ENCODE measurements at regions not wholly inside any gene's neighbourhood (a gene's known extent, or its start where the extent isn't known, plus 50 kb on each side); places are given as distances from the start of the nearest gene placed in this dataset.

- BruUV-seq (replicated peaks) = no TSS peak
- no peak overlapping the region for H3K27ac ChIP-seq (ENCODE audit: low read depth, low read length, poor library complexity, severe bottlenecking)
- DNase-seq (ENCODE audit: low spot score) = no peak
- H3K27me3 ChIP-seq (replicated peaks; ENCODE audit: insufficient read depth, low read depth, low read length, poor library complexity) = peaks cover 88% of the 10 kb centered on the region
- CTCF ChIA-PET = no interaction called here
- H3K36me3 ChIP-seq (ENCODE audit: insufficient read depth, low read length, poor library complexity, severe bottlenecking) = no peaks in the 10 kb centered on the region
- POLR2A ChIA-PET (ENCODE audit: low non-redundant PET) = no interaction called here
- H3K9me3 ChIP-seq (ENCODE audit: low read depth, low read length, poor library complexity, severe bottlenecking) = no peaks in the 10 kb centered on the region
- no peak overlapping the region for H3K4me3 ChIP-seq (ENCODE audit: low read depth, low read length, poor library complexity, severe bottlenecking)
- no peaks in the 10 kb centered on the region for H3K4me1 ChIP-seq (ENCODE audit: insufficient read depth, low read length, poor library complexity, severe bottlenecking)
- intact Hi-C loops (cut with micrococcal nuclease; ENCODE audit: unreplicated experiment) = no loop called here
- no peak for TF ChIP-seq EZH2 (IDR thresholded peaks at IDR 0.05; ENCODE audit: borderline replicate concordance, low read depth, low read length, poor library complexity, severe bottlenecking)
These were observed 51.1 kb downstream of the PROKR2 start for GRCh38 chr20:5265662-5265985.

- Histone ChIP-seq H3K9me3 (ENCODE audit: low read depth, low read length, poor library complexity, severe bottlenecking) (no peaks in the 10 kb centered on the region), H3K36me3 (ENCODE audit: insufficient read depth, low read length, poor library complexity, severe bottlenecking) (no peaks in the 10 kb centered on the region), H3K27me3 (replicated peaks; ENCODE audit: insufficient read depth, low read depth, low read length, poor library complexity) (peaks cover 85% of the 10 kb centered on the region), H3K4me1 (ENCODE audit: insufficient read depth, low read length, poor library complexity, severe bottlenecking) (no peaks in the 10 kb centered on the region), H3K4me3 (ENCODE audit: low read depth, low read length, poor library complexity, severe bottlenecking) (no peak overlapping the region), H3K27ac (ENCODE audit: low read depth, low read length, poor library complexity, severe bottlenecking) (no peak overlapping the region)
- TF ChIP-seq, protein P1, sequence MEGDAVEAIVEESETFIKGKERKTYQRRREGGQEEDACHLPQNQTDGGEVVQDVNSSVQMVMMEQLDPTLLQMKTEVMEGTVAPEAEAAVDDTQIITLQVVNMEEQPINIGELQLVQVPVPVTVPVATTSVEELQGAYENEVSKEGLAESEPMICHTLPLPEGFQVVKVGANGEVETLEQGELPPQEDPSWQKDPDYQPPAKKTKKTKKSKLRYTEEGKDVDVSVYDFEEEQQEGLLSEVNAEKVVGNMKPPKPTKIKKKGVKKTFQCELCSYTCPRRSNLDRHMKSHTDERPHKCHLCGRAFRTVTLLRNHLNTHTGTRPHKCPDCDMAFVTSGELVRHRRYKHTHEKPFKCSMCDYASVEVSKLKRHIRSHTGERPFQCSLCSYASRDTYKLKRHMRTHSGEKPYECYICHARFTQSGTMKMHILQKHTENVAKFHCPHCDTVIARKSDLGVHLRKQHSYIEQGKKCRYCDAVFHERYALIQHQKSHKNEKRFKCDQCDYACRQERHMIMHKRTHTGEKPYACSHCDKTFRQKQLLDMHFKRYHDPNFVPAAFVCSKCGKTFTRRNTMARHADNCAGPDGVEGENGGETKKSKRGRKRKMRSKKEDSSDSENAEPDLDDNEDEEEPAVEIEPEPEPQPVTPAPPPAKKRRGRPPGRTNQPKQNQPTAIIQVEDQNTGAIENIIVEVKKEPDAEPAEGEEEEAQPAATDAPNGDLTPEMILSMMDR (conservative IDR thresholded peaks at IDR 0.05; ENCODE audit: low read depth, low read length) = no peak
- no peak for TF ChIP-seq EZH2 (IDR thresholded peaks at IDR 0.05; ENCODE audit: borderline replicate concordance, low read depth, low read length, poor library complexity, severe bottlenecking)
- no peak for DNase-seq (ENCODE audit: low spot score)
- ChIA-PET POLR2A (ENCODE audit: low non-redundant PET) (no interaction called here), CTCF (no interaction called here)
- intact Hi-C loops (cut with micrococcal nuclease; ENCODE audit: unreplicated experiment) = no loop called here
- no TSS peak for BruUV-seq (replicated peaks)
These were observed 51.7 kb downstream of the PROKR2 start for GRCh38 chr20:5264807-5265661.

DNA sequence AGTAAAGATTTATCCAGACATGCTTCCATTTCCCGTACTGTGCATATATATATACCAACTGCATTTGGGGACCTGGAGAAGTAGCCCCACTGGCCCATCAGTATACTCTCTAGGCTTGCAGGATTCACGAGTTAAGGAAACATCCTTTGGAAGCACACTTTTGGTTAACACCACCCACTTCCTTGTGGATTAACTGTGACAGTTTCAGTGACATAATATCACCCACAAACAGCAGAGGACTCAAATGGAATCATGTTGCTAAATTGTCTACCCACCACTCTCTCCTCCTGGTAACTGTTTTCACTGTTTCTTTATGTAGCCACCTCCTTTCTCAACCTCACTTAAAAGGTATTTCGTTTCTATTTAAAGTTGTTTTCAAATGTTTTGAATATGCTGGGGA lies 55.0 kb downstream of the PROKR2 start:
- H3K27me3 ChIP-seq (replicated peaks; ENCODE audit: insufficient read depth, low read depth, low read length, poor library complexity) = peaks cover 79% of the 10 kb centered on the region
- H3K9me3 ChIP-seq (ENCODE audit: low read depth, low read length, poor library complexity, severe bottlenecking) = no peaks in the 10 kb centered on the region
- POLR2A ChIA-PET (ENCODE audit: low non-redundant PET) = no interaction called here
- DNase-seq (ENCODE audit: low spot score) = no peak
- intact Hi-C loops (cut with micrococcal nuclease; ENCODE audit: unreplicated experiment) = no loop called here
- TF ChIP-seq EZH2 (IDR thresholded peaks at IDR 0.05; ENCODE audit: borderline replicate concordance, low read depth, low read length, poor library complexity, severe bottlenecking) = no peak
- TF ChIP-seq, protein P1 (conservative IDR thresholded peaks at IDR 0.05; ENCODE audit: low read depth, low read length) = no peak
- no peaks in the 10 kb centered on the region for H3K36me3 ChIP-seq (ENCODE audit: insufficient read depth, low read length, poor library complexity, severe bottlenecking)
- no TSS peak for BruUV-seq (replicated peaks)
- H3K4me1 ChIP-seq (ENCODE audit: insufficient read depth, low read length, poor library complexity, severe bottlenecking) = no peaks in the 10 kb centered on the region
- no peak overlapping the region for H3K4me3 ChIP-seq (ENCODE audit: low read depth, low read length, poor library complexity, severe bottlenecking)
- no peak overlapping the region for H3K27ac ChIP-seq (ENCODE audit: low read depth, low read length, poor library complexity, severe bottlenecking)
- CTCF ChIA-PET = no interaction called here

GRCh38 chr20:5260889-5261288 lies 55.9 kb downstream of the PROKR2 start:
- H3K4me1 ChIP-seq (ENCODE audit: insufficient read depth, low read length, poor library complexity, severe bottlenecking) = no peaks in the 10 kb centered on the region
- no peak overlapping the region for H3K27ac ChIP-seq (ENCODE audit: low read depth, low read length, poor library complexity, severe bottlenecking)
- no TSS peak for BruUV-seq (replicated peaks)
- no peak overlapping the region for H3K4me3 ChIP-seq (ENCODE audit: low read depth, low read length, poor library complexity, severe bottlenecking)
- no peaks in the 10 kb centered on the region for H3K9me3 ChIP-seq (ENCODE audit: low read depth, low read length, poor library complexity, severe bottlenecking)
- intact Hi-C loops (cut with micrococcal nuclease; ENCODE audit: unreplicated experiment) = no loop called here
- no peak for DNase-seq (ENCODE audit: low spot score)
- CTCF ChIA-PET = no interaction called here
- H3K36me3 ChIP-seq (ENCODE audit: insufficient read depth, low read length, poor library complexity, severe bottlenecking) = no peaks in the 10 kb centered on the region
- POLR2A ChIA-PET (ENCODE audit: low non-redundant PET) = no interaction called here
- TF ChIP-seq EZH2 (IDR thresholded peaks at IDR 0.05; ENCODE audit: borderline replicate concordance, low read depth, low read length, poor library complexity, severe bottlenecking) = no peak
- TF ChIP-seq, protein P1 (conservative IDR thresholded peaks at IDR 0.05; ENCODE audit: low read depth, low read length) = no peak
- peaks cover 78% of the 10 kb centered on the region for H3K27me3 ChIP-seq (replicated peaks; ENCODE audit: insufficient read depth, low read depth, low read length, poor library complexity)
